NCI-H446 (cell line): ENCODE measurements at regions not wholly inside any gene's neighbourhood (a gene's known extent, or its start where the extent isn't known, plus 50 kb on each side); places are given as distances from the start of the nearest gene placed in this dataset.

Source experiments
- DNase-seq, 2 experiments: peaks; one replicate each; lab custom pipeline; 2025; lab: John Stamatoyannopoulos, UW

- DNase-seq: no peak
These were observed 157.5 kb downstream of the SCP2D1 start for GRCh38 chr20:18971121-18971520.

DNA sequence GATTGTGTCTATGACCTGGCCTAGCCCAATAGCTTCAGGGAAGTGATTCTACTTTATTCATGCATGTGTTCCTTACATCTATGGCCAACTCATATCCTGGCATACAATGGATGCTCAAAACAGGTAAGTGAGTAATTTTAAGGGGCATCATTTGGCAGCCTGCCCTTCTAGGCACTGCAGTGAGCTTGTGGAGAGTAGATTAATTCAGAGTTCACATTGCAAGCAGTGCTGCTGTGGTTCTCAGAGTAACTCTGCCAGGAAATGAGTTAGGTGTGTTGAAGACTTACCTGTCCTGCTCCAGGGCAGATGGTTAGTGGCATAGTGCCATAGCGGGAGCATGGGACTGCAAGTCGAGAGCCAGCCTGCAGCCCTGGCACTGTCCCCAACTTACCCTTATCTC lies 158.0 kb downstream of the SCP2D1 start:
- no peak for DNase-seq

- no peak for DNase-seq
These were observed 158.8 kb downstream of the SCP2D1 start for GRCh38 chr20:18972251-18972876.

GRCh38 chr20:18973529-18974173 lies 160.1 kb downstream of the SCP2D1 start:
- DNase-seq: no peak

- DNase-seq: no peak
These were observed 161.1 kb downstream of the SCP2D1 start for GRCh38 chr20:18974660-18975059.

DNA sequence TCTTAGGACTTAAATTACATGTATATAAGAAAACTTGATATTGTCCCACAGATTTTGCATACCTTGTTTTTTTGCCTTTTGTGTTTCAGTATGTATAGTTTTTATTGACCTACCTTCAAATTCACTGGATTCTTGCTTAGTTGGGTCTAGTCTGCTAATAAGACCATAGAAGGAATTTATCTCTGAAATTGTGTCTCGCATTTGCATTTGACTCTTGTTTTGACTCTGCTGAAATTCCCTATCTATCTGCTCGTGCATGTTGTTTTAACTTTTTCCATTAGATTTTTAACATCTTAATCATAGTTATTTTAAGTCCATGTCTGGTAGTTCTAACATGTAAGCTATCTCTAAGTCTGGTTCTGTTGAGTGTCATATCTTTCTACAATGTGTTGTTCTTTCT lies 163.9 kb downstream of the SCP2D1 start:
- DNase-seq: no peak

- no peak for DNase-seq
These were observed 164.7 kb downstream of the SCP2D1 start for GRCh38 chr20:18978311-18978710.

DNA sequence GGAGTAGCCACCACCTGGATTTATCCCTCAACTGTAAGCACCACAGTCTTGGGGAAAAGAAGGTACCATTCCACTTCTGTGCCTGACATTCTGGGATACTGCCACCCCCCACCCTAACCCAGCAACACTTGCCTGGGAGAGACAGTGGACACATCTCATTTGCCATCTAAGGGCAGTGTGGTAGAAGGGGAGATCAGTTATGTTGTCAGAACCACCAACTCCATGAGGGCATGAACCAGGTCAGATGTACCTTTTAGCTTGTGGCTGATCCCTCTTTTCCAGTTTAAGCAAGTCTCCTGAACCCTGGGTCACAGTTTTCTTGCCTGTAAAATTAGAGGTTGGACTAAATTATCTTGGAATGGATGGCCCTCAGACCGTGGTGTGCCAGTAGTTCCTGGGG lies 165.5 kb downstream of the SCP2D1 start:
- DNase-seq: no peak

DNA sequence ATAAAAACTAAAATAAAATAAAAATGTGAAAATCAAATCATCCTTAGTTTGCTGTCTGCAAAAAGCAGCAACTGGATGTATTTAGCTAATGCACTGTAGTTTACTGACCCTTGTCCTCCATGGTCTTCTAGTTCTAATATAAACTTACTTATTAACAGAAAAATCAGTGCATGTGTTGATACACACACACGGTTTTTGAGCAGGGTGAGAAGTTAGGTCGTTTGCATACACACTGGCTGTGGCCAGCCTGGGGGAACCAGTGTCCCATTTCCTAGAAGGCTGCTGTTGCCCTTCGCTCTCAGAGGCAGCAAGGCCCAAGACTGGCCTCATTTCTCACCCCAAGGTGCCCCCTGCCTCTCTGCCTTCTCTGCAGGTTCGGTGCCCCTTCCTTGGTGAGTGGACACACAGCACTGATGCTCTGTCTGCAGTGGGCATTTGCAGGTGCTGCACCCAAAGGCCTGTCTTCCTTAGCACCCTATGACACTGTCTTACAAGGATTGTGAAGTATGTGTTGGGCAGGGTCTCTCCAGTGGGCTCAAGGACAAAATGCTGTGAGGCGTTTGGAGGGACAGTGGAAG lies 168.5 kb downstream of the SCP2D1 start:
- no peak for DNase-seq

- no peak for DNase-seq
These were observed 170.2 kb downstream of the SCP2D1 start for GRCh38 chr20:18983796-18984195.

DNA sequence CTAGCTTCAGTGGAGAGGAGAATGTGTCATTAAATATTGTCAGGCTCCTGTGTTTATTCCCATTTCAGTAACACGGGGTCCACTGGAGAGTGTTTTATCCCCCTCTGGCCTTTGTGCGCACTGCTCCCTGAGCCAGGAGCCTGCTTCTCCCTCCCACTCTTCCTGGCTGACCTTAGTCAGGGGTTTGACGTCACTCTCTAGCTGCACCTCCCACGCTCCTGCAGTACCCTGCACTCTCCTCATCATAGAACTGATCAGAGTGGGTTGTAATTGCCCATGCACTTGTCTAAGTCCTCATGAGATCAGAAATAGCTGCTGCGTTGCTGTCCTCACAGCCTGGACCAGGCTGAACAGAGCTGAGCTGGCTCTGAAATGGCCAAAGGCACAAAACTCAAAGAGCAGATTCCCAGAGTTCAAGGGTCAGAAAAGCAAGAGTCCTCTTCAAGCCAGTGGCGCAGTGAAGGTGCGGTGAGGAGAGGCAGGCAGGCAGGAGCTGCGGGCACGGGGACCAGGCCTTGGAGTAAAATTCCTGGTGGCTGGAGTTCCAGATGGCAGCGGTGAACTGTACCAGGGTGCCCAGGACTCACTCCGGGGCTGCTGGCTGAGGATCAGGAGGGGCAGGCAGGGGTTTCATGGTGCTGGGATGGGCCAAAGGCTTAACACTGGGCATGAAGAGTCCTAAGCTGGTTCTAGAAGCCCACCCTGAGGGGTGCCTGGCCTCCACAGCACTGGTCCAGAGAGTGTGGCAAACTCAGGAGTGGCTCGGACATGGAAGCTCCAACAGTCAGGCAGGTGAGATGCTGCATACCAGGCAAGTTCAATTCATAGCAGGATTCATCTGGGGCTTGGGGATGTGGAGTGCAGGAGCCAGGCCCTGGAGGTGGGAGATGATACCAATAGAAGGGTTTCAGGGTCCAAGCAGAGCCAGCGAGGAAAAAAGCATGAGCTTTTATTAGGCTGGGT lies 170.9 kb downstream of the SCP2D1 start:
- no peak for DNase-seq

- DNase-seq: no peak
These were observed 172.0 kb downstream of the SCP2D1 start for GRCh38 chr20:18985551-18985950.

GRCh38 chr20:18986146-18986830 lies 172.7 kb downstream of the SCP2D1 start:
- DNase-seq: no peak

GRCh38 chr20:18986895-18987580 lies 173.5 kb downstream of the SCP2D1 start:
- no peak for DNase-seq

DNA sequence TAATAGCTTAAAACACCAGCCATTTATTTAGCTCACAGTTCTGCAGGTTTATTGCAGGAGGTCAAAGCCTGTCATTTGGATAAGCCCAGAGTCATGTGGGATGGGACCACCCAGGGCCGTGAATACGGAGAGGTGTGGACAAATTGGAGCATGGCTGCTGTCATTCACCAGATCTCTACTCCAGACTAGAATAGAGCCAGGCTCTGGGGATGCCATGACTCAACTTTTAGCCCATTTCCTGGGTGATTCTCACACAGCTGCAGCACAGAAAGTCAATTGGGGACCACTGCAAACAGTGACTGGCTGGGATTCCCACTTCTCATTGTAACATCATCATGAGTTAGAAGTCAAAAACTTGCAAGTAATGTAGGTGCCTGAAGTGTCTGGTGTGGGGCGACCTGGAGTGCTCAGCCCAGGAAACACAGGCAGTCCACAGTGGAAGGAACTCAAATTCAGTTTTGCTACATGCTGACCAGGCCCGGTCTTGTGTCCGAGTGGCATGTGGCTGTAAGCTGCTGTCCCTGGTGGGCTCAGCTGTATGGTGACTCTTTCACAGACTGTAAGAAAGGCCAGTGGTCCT lies 174.3 kb downstream of the SCP2D1 start:
- DNase-seq: no peak

DNA sequence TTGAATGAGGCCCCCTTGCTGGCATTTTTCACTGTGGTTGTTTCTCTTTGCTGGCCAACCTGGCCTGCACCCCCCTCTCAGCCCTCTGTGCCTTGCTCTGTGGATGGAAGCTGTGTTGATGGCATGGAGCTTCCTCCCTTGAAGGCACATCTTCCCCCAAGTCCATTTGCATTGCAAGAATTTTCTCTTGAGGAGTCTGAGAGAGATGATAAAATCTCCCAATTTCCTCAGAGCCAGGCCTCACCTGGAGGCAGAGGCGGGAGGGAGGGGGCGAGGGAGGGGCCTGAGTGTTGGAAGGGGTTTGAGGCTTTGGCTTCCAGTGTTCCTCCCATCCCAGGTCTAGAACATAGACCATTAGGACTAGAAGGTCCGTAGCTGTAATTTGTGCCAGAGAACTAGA lies 175.1 kb downstream of the SCP2D1 start:
- no peak for DNase-seq

DNA sequence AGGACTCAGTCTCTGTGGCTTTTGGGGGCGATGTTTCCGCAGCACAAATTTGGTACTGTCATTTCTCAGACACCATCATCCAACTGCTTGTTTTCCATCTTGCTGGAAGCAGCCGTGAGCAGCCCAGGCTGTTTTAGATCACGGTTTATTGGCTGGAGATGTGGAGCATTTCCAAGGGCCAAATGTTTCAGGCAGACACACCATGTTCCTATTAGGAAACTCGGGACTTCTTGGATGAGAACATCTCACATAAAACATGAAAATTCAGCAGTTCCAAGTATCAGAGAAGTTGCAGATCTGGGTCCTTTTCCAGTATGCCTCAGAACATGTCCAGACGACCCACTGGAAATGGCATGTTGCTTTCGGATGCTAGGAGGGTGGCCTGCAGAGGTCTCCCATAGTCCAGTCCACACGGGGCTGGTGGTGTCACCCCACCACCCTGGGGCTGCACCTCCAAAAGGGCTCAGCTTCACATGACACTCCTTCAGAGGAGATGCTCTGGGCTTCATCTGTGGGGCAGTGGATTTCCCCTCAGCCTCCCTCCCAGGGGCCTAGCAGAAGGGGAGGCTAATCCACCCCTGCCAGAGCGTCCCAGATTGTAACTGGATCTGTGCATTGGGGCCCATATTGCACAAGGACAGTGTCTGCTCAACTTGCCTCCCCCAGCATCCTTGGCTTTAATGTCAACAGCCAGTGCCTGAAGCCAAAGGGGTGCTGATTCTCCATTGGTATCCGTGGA lies 176.3 kb downstream of the SCP2D1 start:
- no peak for DNase-seq

GRCh38 chr20:18991012-18991411 lies 177.4 kb downstream of the SCP2D1 start:
- no peak for DNase-seq

DNA sequence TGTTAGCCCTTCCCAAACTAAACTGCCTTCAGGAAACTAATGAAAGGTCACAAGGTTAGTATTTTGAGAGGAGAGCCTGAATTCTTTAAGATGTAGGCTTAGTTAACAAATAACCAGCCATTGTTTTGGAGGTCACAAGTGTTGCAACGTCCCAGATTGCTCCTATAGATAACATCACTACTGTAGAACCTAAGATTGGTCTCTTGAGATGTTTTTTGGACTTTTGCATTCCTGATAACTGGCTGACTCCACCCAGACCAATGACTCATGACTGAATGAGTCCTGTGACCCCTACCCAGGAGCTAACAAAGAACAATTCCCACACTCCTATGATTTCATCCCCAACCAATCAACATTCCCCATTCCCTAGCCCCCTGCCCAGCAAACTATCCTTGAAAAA lies 178.8 kb downstream of the SCP2D1 start:
- no peak for DNase-seq

DNA sequence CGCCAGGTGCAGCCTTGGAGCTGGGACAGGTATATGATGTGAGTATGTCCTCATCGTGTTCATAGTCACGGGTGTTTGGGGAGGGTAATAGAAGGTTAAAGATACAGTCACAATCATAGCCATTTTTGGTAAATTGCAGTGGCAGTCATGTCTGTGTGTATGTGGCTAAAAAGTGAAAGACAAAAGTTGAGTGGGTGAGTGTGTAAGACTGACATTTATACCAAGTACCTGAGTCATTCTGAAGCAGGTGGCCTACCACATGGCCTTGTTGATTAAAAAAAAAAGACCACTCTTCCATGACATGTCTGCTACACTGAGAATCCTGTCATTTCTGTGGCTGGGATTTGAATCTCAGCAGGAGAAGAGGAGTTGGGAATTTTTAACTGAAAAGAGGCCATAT lies 181.9 kb downstream of the SCP2D1 start:
- no peak for DNase-seq
